HG03558 (cell line): ENCODE measurements at regions not wholly inside any gene's neighbourhood (a gene's known extent, or its start where the extent isn't known, plus 50 kb on each side); places are given as distances from the start of the nearest gene placed in this dataset.

Experiments
- ATAC-seq: cut with Tn5 transposase; IDR thresholded peaks from one replicate; pipeline ENCODE4 v1.9.1; 2021; ENCODE audit warnings: moderate number of reproducible peaks; ENCODE audit not compliant: unreplicated experiment; ENCODE audit errors: extremely low read depth

DNA sequence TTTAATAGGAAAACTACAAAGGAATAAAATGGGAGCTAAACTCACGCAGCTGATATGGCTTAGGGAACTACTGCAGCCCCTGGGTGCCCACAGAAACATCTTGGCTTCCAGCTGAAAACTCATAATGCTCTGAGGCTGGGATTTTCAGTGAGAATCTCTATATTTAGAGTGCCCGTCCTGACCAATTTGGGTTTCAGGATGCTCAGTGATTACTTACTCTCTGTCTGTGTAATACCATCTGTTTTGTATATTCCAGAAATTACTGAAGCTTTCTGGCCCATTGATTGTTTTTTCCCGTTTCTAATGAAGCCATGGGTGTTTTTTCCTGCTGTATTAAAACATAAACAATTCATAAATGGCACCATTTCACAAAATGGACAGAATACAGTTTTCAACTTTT lies 50.6 kb upstream of the ZNF385D start:
- no peak for ATAC-seq

DNA sequence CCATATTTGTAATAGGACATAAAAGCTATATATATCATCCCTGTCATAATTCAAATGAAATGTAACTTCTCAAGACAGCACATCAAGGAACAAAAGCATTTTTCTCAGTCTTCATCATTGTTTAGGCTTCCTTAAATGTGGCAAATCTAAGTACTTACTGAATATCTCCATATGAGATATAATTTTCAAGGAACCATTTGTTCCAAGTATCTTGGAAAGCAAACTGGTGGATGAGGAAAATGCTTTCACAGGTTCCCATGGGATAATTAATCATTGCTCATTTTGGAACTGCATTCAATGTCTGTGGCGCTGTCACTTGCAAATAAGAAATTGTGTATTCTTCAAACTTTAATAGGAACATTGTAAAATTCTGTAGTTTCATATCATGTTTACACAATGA lies 52.6 kb upstream of the ZNF385D start:
- ATAC-seq, result no peak

DNA sequence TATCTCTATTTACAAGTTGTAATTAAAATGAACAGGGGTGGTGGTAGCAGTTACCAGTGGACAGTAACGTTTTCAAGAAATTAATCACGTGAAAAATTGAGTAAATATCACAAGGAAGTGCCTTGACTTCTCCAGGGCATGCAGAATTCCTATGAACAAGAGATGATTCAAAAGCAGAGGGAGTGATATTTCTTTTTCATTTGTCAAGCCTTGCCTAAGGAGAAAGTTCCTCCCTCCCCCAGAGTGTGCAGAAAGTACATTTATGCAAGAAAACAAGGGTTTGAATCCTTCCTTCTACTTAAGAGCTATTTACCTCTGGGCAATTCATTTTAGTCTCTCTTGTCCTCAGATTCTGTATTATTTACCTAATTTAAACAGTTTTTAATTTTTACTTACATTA lies 53.3 kb upstream of the ZNF385D start:
- ATAC-seq, result no peak

DNA sequence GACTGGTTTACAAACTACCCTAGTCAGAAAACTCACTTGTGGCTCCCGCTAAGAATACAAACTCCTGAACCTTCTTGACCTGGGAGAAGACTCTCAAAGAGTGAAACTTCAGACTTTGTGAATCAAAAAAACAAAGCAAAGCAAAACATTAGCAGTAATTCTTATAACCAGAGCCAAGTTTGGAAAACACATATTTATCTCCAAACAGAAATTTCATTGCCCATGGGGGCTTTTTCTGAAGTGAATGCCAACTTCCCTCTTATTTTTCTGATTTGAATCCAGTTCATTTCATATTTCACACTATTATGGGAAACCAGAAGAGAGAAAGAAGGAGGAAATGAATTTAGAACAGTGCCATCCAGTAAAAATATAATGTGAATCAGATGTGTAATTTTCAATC lies 55.7 kb upstream of the ZNF385D start:
- ATAC-seq, result no peak

DNA sequence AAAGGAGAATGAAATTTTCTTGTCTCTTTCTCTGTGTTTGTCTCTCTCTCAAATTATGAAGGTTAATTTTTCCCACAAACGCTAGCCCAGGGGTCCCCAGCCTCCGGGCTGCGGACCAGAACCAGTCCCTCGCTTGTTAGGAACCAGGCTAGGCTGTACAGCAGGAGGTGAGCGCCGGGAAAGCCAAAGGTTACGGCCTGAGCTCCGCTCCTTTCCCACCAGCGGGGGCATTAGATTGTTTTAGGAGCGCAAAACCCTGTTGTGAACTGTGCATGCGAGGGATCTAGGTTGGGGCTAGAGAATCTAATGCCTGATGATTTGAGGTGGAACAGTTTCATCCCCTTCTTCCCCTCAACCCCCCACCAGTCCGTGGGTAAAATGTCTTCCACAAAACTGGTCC lies 74.7 kb upstream of the ZNF385D start:
- ATAC-seq, result no peak

DNA sequence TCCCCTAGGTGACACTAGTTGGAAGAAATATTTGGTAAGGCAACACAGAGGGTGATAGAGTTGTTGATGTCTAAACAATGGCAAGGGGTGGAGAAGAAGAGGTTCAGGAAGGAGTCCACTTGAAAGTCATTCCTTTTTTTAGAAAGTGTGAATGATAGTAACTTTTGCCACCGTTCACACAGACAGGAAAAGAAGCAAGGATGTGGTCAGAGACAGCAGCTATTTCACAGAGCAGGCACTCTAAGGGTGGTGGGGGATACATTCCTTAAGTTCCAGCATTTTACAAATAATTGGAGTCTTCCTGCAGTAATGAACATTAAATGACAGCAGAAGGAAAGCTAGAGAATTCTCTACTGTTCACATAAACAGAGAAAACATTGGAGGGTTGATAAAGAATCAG lies 75.4 kb upstream of the ZNF385D start:
- ATAC-seq, result no peak

DNA sequence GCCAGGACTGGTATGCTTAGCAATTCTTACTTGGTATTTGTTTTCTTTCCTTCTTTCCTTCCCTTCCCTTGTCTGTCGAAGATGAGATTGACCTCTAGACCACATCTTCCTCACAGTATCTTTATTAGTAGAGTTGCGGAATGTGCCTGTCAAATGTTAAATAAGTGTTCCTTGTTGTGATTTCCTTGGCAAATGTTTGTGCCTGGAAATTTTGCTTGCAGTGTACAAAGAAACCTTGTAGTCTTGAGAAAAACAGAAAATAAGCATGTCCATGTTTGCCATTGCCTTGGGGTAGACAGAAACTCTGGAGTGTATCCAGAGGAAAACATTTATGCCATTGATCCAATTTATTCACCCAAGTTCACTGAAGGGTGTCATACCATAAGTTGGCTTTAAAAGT lies 79.5 kb upstream of the ZNF385D start:
- ATAC-seq, result no peak

DNA sequence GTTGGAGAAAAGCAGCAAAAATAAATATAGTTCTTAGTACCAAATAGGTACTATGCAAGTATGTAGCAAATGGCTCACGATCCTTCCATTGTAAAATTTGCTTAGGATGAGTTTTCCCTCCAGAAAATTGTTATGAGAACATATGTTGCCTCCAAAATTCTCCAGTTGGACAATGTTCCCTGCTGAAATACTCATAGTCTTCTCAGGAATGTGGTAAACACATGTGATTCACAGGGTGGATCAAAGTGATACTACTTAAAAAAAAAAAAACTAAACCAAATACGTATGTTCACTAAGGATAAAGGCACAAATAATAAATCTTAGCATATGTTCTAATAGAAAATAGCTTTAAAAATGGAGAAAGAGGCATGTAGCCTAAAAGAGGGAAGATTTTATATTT lies 84.3 kb upstream of the ZNF385D start:
- no peak for ATAC-seq

DNA sequence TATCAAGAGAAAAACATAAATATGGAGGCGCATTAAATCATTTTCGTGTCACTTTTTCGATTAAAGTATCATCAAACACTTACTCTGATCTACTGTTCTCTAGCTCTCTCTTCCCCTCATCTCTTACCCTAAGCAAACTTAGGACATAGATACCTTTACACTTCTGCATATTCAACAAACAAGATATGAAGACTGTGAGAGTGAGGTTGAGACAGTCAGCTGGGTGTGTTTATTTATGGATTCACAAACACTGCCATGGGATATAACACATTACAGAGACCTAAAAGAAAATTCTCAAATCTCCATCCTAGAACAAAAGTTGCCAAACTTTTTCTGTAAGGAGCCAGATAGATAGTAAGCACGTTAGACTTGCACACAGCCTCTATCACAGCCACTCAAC lies 85.2 kb upstream of the ZNF385D start:
- no peak for ATAC-seq

DNA sequence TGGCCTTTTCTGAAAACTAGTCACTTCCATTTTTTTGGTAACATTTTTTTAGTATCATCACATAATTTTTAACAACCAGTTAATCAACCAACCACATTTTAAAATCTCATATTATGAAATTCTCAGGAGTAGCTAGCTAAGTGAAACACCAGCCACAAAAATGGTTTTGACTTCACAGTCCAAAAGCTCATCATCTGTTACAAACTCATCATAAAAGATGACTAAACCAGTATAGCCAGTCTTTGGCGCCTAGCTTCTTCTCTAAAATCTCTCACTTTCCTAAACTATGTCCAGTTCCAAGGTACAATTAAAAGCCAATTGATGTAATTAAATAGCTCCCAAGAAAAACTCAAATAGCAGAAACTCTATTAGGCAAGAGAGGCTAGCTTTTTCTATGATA lies 88.2 kb upstream of the ZNF385D start:
- ATAC-seq, result no peak

DNA sequence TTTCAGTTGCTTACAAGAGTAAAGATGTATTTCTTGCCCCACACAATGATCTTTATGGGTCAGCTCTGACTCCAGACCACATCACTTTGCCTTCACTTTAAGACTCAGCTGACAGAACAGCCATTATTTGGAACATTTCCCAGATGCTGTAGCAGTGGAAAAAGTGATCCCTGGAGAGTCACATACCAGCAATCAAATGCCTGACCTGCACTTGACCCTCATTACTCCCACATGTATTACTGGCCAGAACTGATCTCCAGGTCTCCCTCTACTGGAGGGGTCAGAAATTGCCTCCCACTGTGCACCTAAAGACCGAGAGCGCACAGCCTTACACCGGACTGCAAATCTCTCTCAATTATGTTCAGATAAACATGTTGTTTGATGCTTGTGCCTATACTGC lies 88.6 kb upstream of the ZNF385D start:
- no peak for ATAC-seq

DNA sequence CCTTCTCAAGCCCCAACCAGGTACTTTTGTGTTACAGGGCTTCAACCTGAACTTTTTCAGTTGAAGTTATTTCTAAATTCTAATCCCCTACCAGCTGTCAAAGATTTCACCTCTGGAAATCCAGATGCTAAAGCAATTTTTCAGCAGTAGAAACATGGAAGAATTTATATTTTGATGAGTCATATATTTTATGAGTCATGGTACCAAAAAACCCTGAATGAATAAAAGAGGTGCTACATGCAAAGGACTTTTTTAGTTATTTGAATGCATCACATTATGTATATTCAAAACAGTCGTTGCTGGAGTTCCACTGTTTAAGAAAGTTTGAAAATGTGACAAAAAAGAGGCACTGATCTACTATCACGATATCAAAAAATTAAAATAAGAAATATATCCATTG lies 96.0 kb upstream of the ZNF385D start:
- no peak for ATAC-seq

DNA sequence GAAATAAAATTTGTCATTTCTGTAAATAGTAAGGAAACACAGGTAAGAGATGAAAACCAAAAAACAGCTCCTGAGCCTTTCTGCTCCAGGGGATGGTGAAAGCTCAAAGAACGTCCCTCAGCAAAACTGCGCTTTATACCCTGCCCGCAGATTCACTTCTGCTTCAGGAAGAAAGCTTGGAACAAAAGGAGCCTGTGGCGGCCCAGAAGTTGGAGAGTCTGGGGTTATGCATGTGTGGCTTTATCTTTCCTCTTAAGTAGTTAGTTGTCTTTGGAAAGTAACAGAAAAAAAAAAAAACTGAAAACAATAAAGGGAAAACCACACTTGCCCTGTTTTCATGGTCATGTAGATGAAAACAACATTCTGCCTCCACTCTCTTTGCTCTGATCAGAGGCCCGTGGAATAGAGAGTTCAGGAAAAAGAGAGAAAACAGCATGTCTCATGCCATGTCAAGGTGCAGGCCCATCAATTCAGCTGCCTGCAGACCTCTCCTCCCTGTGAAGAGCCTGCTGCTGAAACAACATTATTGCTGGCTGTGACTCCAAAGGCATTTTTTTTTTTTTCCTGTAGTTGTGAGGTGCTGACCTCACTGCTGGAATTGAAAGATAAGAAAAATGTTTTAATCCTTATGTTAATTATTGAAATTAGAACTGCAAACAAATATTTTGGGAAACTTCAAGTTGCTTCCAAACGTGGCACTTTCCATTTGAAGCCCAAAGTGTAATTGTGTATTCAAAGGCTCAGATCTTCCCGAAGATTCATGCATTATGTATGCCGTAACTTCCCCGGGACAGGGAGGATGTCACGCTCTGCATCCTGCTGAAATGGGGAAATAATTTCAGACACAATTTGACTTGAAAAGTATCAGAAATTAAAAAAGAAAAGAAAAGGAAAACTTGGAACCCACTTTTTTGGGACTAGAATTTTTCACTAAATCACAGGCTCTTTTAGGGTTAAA lies 108.4 kb upstream of the ZNF385D start:
- no peak for ATAC-seq

DNA sequence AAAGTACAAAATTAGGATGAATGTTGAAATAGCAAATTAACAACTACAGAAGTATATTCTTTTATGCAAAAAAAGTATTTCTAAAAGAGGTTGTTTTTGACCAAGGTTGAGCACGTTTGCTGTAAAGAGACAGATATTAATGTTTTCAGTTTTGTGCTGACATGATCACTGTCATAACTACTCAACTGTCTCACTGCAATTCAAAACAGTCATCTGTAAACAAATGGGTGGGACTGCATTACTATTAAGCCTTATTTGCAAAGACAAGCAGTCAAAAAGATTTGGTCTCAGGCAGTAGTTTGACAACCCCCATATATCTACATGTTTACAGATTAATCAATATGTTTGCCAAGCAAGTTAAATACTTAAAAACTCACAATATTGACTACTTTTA lies 109.1 kb upstream of the ZNF385D start:
- no peak for ATAC-seq

DNA sequence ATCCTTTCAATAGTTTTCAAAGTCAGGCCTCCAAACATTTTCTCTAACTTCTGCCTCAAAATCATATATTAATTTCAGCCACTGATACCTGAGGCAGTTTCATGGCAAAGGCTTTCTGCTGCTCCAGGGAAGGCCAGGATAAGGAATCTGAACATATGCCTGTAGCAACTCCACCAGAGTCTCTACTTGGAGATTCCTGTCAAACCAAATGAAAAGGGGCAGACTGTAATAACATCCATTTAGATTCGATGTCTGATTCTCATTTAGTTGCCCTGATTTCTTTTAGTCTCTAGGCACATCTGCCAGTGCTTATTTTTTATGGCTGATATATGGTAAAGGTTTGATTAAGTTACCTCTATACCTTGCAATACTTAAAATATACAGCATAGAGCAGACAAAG lies 109.6 kb upstream of the ZNF385D start:
- ATAC-seq, result no peak

DNA sequence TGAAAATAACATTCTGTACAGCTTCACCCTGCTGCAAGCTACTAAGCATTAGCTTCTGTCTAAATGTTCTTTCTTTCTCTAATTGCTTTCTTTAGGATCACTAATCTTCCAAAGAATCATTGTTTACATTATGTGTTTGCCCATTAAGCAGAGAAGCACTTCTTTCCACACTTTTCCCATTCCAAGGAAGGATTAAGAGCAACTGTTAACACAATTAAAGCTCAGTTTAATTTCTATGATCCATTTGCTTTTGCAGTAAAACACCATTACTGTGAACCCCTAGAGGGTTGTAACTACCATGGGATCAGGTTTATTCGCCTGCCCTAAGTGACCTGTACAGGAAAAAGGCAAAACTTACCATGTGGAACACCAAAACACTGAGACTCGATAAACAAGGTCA lies 125.8 kb upstream of the ZNF385D start:
- no peak for ATAC-seq

DNA sequence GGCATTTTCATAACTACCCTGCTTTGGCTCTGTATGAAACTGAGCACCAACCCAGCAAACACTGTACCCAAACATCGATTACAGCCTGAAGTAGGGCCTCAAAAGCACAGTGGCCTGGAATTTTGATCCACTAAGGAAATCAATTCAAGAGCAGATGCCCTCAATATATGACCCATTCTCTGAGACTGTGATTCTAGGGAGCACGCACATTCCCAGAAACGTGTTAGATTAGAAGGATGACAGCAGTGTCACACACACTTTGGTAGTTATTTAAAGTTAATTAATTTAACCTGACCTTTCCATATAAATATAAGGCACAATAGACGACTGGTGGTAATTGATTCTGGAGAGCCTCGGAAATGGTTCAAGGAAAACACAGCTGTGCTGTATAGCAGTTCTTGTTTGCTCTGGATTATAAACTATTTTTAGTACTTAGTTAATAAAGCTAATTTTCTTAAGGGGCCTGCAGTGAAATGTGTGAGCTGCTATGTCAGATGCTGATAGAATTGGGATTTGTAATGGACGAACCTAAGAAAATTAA lies 126.3 kb upstream of the ZNF385D start:
- ATAC-seq, result no peak

DNA sequence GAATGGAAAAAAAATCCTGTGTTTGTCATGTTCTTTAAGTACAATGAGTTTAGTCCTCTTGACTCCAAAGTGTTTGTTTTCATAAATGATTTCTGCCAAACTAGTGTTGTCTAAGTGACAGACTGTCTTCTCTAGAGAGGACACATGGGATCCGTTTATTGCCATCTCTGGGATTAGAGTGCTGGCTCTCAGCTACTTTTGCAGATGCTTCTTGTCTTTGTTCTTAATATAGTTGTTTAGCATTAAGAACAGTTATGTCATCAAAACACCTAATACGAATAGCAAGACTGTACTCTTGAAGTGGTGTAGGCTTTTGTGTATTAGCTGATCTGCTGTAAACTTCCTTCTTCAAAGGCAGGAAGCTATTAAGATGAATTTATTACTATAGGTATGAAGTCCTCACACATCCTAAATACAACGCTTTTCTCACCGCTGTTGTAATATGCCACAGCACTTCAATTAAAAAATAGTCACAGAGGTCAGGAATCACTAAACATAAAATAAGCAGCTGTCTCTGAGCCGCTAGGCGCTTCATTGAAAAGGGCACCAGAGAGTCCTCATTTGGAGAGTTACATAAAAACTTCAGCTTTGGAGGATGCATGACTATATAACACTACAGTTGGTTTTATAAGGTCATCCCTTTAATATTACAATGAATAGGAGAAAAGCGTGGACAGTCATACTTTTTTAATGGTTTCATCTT lies 128.3 kb upstream of the ZNF385D start:
- no peak for ATAC-seq

DNA sequence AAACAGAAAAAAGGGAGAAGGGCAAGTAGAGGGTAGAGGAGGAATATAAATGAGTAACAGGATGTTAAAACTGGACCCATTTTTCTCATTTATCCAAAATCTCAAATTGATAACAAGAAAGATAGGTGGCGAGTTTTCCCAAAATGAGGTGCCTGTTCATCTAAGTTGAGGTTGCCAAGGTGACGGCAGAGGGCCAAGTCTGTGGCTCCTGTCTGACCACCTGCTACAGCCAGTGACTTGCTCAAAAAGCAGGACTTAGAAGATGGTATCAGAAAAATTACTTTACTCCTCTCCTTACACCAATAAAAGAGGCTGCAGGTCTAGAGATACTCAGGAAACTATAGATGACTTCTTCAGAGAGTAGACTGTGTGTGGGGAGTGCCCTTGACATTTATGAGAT lies 137.6 kb upstream of the ZNF385D start:
- ATAC-seq, result no peak

DNA sequence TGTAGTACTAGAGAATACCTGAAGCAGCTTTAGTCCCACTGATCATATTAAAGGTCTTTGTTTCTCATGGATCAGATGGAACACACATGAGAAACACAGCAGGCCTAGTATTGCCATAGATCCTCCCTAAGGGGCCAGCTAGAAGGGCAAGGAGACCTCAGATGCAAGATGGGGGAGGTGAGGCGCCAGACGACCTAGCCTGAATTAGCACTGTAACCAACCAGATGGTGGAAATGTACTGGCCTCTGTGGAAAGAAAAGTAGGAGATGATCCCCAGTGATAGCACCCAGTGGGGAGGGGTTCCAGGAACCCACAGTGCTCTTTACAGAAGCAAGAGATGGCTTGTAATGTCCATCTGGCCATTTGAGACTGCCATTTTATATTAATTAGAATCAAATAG lies 138.2 kb upstream of the ZNF385D start:
- ATAC-seq, result no peak

DNA sequence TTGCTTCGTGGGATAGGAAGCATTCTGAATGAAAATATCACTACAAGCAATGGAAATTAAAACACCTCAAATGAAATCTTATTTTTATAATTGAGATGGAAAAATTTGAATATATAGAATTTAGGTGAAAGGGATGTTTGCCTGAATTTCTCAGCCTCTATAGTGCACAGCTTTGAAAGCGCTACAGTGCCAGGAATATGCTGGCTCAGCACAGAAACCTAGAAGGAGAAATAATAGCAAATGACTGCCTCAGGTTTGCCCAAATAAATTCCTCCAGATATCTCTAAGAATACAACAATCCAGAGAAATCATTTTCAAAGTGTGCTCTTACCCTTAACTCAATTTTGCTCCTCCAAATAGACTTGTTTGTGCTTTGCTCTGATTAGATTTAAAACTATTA lies 141.1 kb upstream of the ZNF385D start:
- no peak for ATAC-seq

DNA sequence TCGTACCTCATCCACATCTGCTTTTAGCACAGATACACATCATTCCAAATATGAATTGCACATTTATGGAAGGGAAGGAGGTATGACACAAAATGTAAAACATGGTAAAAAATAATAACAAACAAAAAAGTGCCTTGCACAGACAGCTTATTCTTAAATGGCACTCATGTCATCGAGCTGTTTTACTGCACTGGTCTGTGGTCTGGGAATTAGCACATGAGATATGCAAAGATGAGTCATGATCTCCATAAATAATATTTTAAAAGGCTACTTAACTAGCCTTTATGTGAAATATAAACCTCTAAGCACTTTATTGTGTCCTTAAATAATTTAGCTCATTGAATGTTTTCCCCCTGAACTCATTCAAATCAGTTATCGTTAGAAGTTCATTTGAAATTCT lies 142.2 kb upstream of the ZNF385D start:
- ATAC-seq, result no peak
